ENCODE measurements at regions not wholly inside any gene's neighbourhood (a gene's known extent, or its start where the extent isn't known, plus 50 kb on each side); places are given as distances from the start of the nearest gene placed in this dataset.

DNA sequence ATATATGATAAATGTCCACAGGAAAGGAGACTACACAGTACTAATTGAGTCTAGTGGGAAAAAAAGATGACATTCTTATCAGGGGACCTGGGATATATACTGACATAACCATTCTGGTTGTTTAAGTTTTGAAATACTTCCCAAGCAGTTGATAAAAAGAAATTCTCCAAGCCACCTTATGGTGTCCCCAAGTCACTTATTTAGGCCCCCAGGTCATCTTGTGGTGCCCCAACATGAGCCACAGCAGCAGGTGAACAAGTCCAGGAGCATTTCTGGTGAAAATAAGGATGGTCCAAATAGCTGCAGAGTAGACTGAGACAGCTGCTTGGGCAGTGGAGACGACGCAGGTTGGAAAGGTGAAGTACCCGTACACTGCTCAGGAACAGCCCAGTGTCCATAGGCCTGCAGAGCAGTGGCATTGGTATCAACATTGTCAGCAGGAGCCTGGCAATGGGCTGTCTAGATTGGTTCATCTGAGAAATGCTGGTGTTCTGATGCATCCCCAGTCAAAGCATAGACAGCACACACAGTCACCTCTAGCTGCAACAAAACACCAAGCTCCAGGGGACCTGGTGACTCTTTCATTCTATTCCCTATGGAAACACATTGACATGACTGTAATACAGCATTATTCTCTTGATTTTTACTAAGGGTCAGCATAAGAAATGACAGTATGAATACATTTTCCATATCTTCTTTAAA, 430.6 kb downstream of the NR2F1-AS1 start:
- Histone ChIP-seq H3K27ac (no peak overlapping the region), H3K36me3 (no peaks in the 10 kb centered on the region), H3K4me3 (no peak overlapping the region), H3K4me1 (no peaks in the 10 kb centered on the region), H3K9me3 (no peaks in the 10 kb centered on the region), H3K27me3 (no peaks in the 10 kb centered on the region)
- WGBS, 2 donors (ENCODE audit: low coverage in 1 of 2): 94% methylated on average over 3 of the region's 3 CpGs; no CpG with 5 or more reads in 1 of the 2 donors
- in situ Hi-C loops (cut with MboI; ENCODE audit: low pct_ligation_motif_present in 1 of 4, low pct_unique_long_range_greater_than_20kb in 1 of 4, low sequenced_read_pairs in 3 of 4): no loop called here
- intact Hi-C loops (cut with DNase I; ENCODE audit: low total_unique reads): no loop called here
- DNase-seq: no peak
- TF ChIP-seq EP300 (IDR thresholded peaks at IDR 0.05; ENCODE audit: low read depth) (no peak), POLR2AphosphoS5 (IDR thresholded peaks at IDR 0.05) (no peak), POLR2A (IDR thresholded peaks at IDR 0.05) (no peak)
- TF ChIP-seq, protein P1, sequence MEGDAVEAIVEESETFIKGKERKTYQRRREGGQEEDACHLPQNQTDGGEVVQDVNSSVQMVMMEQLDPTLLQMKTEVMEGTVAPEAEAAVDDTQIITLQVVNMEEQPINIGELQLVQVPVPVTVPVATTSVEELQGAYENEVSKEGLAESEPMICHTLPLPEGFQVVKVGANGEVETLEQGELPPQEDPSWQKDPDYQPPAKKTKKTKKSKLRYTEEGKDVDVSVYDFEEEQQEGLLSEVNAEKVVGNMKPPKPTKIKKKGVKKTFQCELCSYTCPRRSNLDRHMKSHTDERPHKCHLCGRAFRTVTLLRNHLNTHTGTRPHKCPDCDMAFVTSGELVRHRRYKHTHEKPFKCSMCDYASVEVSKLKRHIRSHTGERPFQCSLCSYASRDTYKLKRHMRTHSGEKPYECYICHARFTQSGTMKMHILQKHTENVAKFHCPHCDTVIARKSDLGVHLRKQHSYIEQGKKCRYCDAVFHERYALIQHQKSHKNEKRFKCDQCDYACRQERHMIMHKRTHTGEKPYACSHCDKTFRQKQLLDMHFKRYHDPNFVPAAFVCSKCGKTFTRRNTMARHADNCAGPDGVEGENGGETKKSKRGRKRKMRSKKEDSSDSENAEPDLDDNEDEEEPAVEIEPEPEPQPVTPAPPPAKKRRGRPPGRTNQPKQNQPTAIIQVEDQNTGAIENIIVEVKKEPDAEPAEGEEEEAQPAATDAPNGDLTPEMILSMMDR (IDR thresholded peaks at IDR 0.05): no peak

DNA sequence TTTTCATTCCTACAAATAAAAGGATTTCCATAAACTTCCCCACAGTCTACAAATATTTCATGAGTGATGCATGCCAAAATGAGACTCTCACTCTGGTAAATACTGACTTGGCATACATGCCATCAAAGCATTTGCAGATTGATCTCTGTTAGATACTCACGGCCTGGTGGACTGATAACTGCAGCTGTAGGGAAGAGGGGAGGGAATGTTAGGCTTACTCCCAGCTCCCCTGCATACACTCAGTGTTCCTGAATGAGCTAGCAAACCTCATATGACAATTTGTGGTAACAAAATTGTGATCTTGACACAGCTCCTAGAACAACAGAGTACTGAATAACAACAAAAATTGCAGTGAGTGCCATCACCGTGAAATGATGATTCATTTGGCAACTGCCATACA, 435.3 kb downstream of the NR2F1-AS1 start:
- intact Hi-C loops (cut with DNase I; ENCODE audit: low total_unique reads): no loop called here
- no peaks in the 10 kb centered on the region for H3K4me1 ChIP-seq
- no peaks in the 10 kb centered on the region for H3K36me3 ChIP-seq
- no peaks in the 10 kb centered on the region for H3K9me3 ChIP-seq
- in situ Hi-C loops (cut with MboI; ENCODE audit: low pct_ligation_motif_present in 1 of 4, low pct_unique_long_range_greater_than_20kb in 1 of 4, low sequenced_read_pairs in 3 of 4): no loop called here
- TF ChIP-seq POLR2A (IDR thresholded peaks at IDR 0.05) (no peak), EP300 (IDR thresholded peaks at IDR 0.05; ENCODE audit: low read depth) (no peak)
- no peak overlapping the region for H3K4me3 ChIP-seq
- WGBS, 2 donors (ENCODE audit: low coverage in 1 of 2): 85 to 100% methylated on average over 1 to 2 of the region's 2 CpGs
- no peak for DNase-seq
- no peaks in the 10 kb centered on the region for H3K27me3 ChIP-seq
- no peak overlapping the region for H3K27ac ChIP-seq

DNA sequence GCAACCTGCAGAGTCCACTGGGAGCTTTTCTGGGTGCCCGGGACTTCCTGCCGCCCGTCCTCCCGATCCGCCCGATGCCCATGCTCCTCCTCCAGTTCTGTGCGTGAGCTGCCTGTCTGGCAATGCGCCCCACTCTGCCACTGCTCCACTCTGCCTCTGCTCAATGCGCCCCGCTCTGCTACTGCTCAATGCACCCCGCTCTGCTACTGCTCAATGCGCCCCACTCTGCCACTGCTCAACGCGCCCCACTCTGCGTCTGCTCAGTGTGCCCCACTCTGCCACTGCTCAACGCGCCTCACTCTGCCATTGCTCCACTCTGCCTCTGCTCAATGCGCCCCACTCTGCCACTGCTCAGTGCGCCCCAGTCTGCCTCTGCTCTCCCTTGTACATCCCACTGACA, 436.0 kb downstream of the NR2F1-AS1 start:
- TF ChIP-seq POLR2A (IDR thresholded peaks at IDR 0.05): no peak
- TF ChIP-seq, protein P1 (IDR thresholded peaks at IDR 0.05): no peak
- no peak for TF ChIP-seq POLR2AphosphoS5 (IDR thresholded peaks at IDR 0.05)
- TF ChIP-seq EP300 (IDR thresholded peaks at IDR 0.05; ENCODE audit: low read depth): no peak
- DNase-seq: no peak
- H3K36me3 ChIP-seq: no peaks in the 10 kb centered on the region
- WGBS, 2 donors (ENCODE audit: low coverage in 1 of 2): 92 to 95% methylated on average over 11 to 19 of the region's 19 CpGs
- H3K4me3 ChIP-seq: no peak overlapping the region
- in situ Hi-C loops (cut with MboI; ENCODE audit: low pct_ligation_motif_present in 1 of 4, low pct_unique_long_range_greater_than_20kb in 1 of 4, low sequenced_read_pairs in 3 of 4): no loop called here
- H3K27me3 ChIP-seq: no peaks in the 10 kb centered on the region
- no peak overlapping the region for H3K27ac ChIP-seq
- H3K9me3 ChIP-seq: no peaks in the 10 kb centered on the region
- H3K4me1 ChIP-seq: no peaks in the 10 kb centered on the region
- intact Hi-C loops (cut with DNase I; ENCODE audit: low total_unique reads): no loop called here

DNA sequence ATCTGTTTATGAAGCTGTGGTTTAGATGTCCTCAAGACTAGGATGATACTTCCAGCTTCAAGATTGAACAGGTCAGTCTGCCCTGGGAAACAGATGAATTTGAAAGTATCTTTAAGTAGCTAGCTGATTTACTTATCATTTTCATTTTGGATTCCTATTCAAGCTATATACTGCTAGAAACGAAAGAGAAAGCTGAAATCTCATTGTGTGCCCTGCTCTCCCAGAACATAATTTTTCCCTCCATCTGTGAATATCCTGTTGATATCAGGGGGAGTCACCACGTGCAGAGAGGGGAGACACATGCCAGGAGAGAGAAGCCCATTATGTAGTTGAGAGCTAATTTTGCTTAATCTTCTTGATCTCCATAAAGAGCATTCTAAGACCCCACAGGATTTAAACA, 439.1 kb downstream of the NR2F1-AS1 start:
- WGBS, 2 donors (ENCODE audit: low coverage in 1 of 2): 15 to 18% methylated on average over 2 of the region's 2 CpGs
- Histone ChIP-seq H3K36me3 (no peaks in the 10 kb centered on the region), H3K9me3 (no peaks in the 10 kb centered on the region), H3K27ac (no peak overlapping the region), H3K4me1 (no peaks in the 10 kb centered on the region), H3K4me3 (no peak overlapping the region), H3K27me3 (no peaks in the 10 kb centered on the region)
- TF ChIP-seq EP300 (IDR thresholded peaks at IDR 0.05; ENCODE audit: low read depth) (no peak), POLR2A (IDR thresholded peaks at IDR 0.05) (no peak), POLR2AphosphoS5 (IDR thresholded peaks at IDR 0.05) (no peak)
- TF ChIP-seq, protein P1 (IDR thresholded peaks at IDR 0.05): no peak
- in situ Hi-C loops (cut with MboI; ENCODE audit: low pct_ligation_motif_present in 1 of 4, low pct_unique_long_range_greater_than_20kb in 1 of 4, low sequenced_read_pairs in 3 of 4): no loop called here
- intact Hi-C loops (cut with DNase I; ENCODE audit: low total_unique reads): no loop called here
- DNase-seq: no peak
